NCI-H2029 (cell line): ENCODE measurements at regions not wholly inside any gene's neighbourhood (a gene's known extent, or its start where the extent isn't known, plus 50 kb on each side); places are given as distances from the start of the nearest gene placed in this dataset.

ENCODE experiments used
- DNase-seq: peaks from one replicate; lab custom pipeline; 2025; lab: John Stamatoyannopoulos, UW

GRCh38 chr7:35339811-35340210 is 85.9 kb upstream of the TBX20 start:
- no peak for DNase-seq

- no peak for DNase-seq
These were observed 82.5 kb upstream of the TBX20 start for GRCh38 chr7:35336444-35336843.

GRCh38 chr7:35334506-35334905 is 80.6 kb upstream of the TBX20 start:
- DNase-seq: no peak

GRCh38 chr7:35333265-35333664 is 79.4 kb upstream of the TBX20 start:
- no peak for DNase-seq

GRCh38 chr7:35331730-35332678 is 78.1 kb upstream of the TBX20 start:
- DNase-seq: no peak

GRCh38 chr7:35329026-35329425 is 75.1 kb upstream of the TBX20 start:
- DNase-seq: no peak

GRCh38 chr7:35319606-35320005 is 65.7 kb upstream of the TBX20 start:
- no peak for DNase-seq

- DNase-seq: no peak
These were observed 62.6 kb upstream of the TBX20 start for GRCh38 chr7:35316549-35316948.

- DNase-seq: no peak
These were observed 61.6 kb upstream of the TBX20 start for GRCh38 chr7:35315517-35315916.

GRCh38 chr7:35314354-35314753 is 60.5 kb upstream of the TBX20 start:
- no peak for DNase-seq

GRCh38 chr7:35313575-35313974 is 59.7 kb upstream of the TBX20 start:
- no peak for DNase-seq
